Endothelial cell of umbilical vein (primary cell): ENCODE measurements at regions not wholly inside any gene's neighbourhood (a gene's known extent, or its start where the extent isn't known, plus 50 kb on each side); places are given as distances from the start of the nearest gene placed in this dataset.

Experiments
- BruUV-seq: library from RNA; stranded (reverse); fragments of 400-500 nt; replicated peaks from 2 replicates; lab custom pipeline; 2021; lab: Mats Ljungman, UMichigan
- CTCF ChIA-PET: fragments of 300-600, 350-600 bp; sonication (Branson Sonifier 250); formaldehyde crosslinking; loops from one replicate; lab custom pipeline; 2021; ENCODE audit warnings: antibody characterized with exemption, inconsistent platforms; lab: Charles Lee
- POLR2A ChIA-PET: fragments of 300-600, 350-600 bp; sonication (Branson Sonifier 250); formaldehyde crosslinking; loops from one replicate; lab custom pipeline; 2021; ENCODE audit warnings: antibody characterized with exemption, inconsistent platforms; lab: Charles Lee
- DNase-seq: peaks from one replicate; pipeline ENCODE4 v3.0.0-alpha.2; 2011; ENCODE audit warnings: low read depth, low spot score
- FAIRE-seq: peaks from 2 replicates; lab custom pipeline; 2011; peaks lifted over from hg19 to GRCh38; lab: Jason Lieb, UNC
- H2AFZ ChIP-seq: 2 replicates; pipeline ENCODE4 v1.6.0; 2012; ENCODE audit warnings: low read depth, low read length, control low read depth, inconsistent platforms
- H3K27ac ChIP-seq: 2 replicates; pipeline ENCODE4 v1.5.1; 2011; ENCODE audit warnings: low read depth, mild to moderate bottlenecking, control low read depth, low read length, moderate library complexity; ENCODE audit not compliant: insufficient read depth
- H3K27me3 ChIP-seq, 2 experiments: 2 replicates each; pipeline versions ENCODE4 v1.6.0 to v1.6.1; 2011; ENCODE audit warnings: low read length in 2 of 2, mixed read lengths in 1 of 2; ENCODE audit not compliant: control insufficient read depth in 2 of 2, insufficient read depth in 2 of 2
- H3K36me3 ChIP-seq, 2 experiments: 2 replicates in 1 of 2; 3 replicates in 1 of 2; pipeline ENCODE4 v1.5.1; 2011; ENCODE audit warnings: low read length in 2 of 2, mild to moderate bottlenecking in 1 of 2, moderate library complexity in 1 of 2; ENCODE audit not compliant: control insufficient read depth in 2 of 2, insufficient read depth in 2 of 2; ENCODE audit errors: extremely low read depth in 1 of 2
- H3K4me1 ChIP-seq: 3 replicates; pipeline ENCODE4 v1.5.1; 2011; ENCODE audit warnings: mild to moderate bottlenecking, low read length; ENCODE audit not compliant: control insufficient read depth, insufficient read depth; ENCODE audit errors: extremely low read depth
- H3K4me2 ChIP-seq: 2 replicates; pipeline ENCODE4 v1.6.1; 2011; ENCODE audit warnings: low read length, control low read depth, mixed read lengths; ENCODE audit not compliant: insufficient read depth
- H3K4me3 ChIP-seq, 3 experiments: fragments of 200-600 bp in 1 of 3; sonication (generic), shearing (Covaris generic) in 1 of 3; replicated peaks in 1 of 3; 2 replicates each; pipeline ENCODE4 v1.5.1; 2011 to 2016; ENCODE audit warnings: control low read depth in 3 of 3, low read length in 3 of 3, mild to moderate bottlenecking in 2 of 3, inconsistent platforms in 1 of 3, low read depth in 1 of 3, moderate library complexity in 1 of 3; ENCODE audit not compliant: insufficient read depth in 1 of 3
- H3K79me2 ChIP-seq: 2 replicates; pipeline ENCODE4 v1.6.0; 2012; ENCODE audit warnings: low read length, inconsistent platforms; ENCODE audit not compliant: control insufficient read depth, insufficient read depth
- H3K9ac ChIP-seq: replicated peaks from 2 replicates; pipeline ENCODE3; 2011; ENCODE audit warnings: low read length, control low read depth; ENCODE audit not compliant: insufficient read depth; ENCODE audit errors: extremely low read depth
- H3K9me1 ChIP-seq: replicated peaks from 3 replicates; pipeline ENCODE4 v1.6.0; 2011; ENCODE audit warnings: mild to moderate bottlenecking, low read length; ENCODE audit not compliant: control insufficient read depth, insufficient read depth; ENCODE audit errors: extremely low read depth
- H3K9me3 ChIP-seq: replicated peaks from 2 replicates; pipeline ENCODE4 v1.5.1; 2012; ENCODE audit warnings: low read length, inconsistent platforms; ENCODE audit not compliant: control insufficient read depth, insufficient read depth
- H4K20me1 ChIP-seq: replicated peaks from 2 replicates; pipeline ENCODE3; 2011; ENCODE audit warnings: mild to moderate bottlenecking, low read length; ENCODE audit not compliant: control insufficient read depth, insufficient read depth; ENCODE audit errors: extremely low read depth
- FOS ChIP-seq: IDR thresholded peaks from 2 replicates; pipeline ENCODE4 v1.6.1; 2011; ENCODE audit warnings: mild to moderate bottlenecking, low read length, moderate library complexity, borderline replicate concordance; ENCODE audit not compliant: insufficient read depth
- JUN ChIP-seq: IDR thresholded peaks from 2 replicates; pipeline ENCODE4 v1.6.1; 2011; ENCODE audit warnings: borderline replicate concordance, low read depth; ENCODE audit not compliant: insufficient read length, insufficient read depth
- MAX ChIP-seq: IDR thresholded peaks from 2 replicates; pipeline ENCODE4 v1.6.1; 2011; ENCODE audit not compliant: insufficient read depth, insufficient read length
- MYC ChIP-seq: IDR thresholded peaks from one replicate; pipeline ENCODE4 v1.6.1; 2011; ENCODE audit warnings: mild to moderate bottlenecking, low read depth, low read length
- POLR2A ChIP-seq: IDR thresholded peaks from 2 replicates; pipeline ENCODE4 v1.6.1; 2012; ENCODE audit warnings: low read depth, mild to moderate bottlenecking, control low read depth, low read length
- POLR2AphosphoS5 ChIP-seq: IDR thresholded peaks from 2 replicates; pipeline ENCODE4 v1.6.1; 2012; ENCODE audit warnings: low read depth, mild to moderate bottlenecking, control low read depth, low read length, moderate library complexity; ENCODE audit not compliant: insufficient read depth
- dilution Hi-C: fragments of 300-500 bp; cut with MboI; formaldehyde crosslinking; loops from one replicate; pipeline ENCODE4 v1.15.0; 2019; ENCODE audit warnings: low sequenced_read_pairs; ENCODE audit not compliant: extremely low pct_ligation_motif_present
- intact Hi-C: fragments of 100-400 bp; cut with micrococcal nuclease; formaldehyde crosslinking; loops from one replicate; pipeline ENCODE4 v1.10.0; 2022

DNA sequence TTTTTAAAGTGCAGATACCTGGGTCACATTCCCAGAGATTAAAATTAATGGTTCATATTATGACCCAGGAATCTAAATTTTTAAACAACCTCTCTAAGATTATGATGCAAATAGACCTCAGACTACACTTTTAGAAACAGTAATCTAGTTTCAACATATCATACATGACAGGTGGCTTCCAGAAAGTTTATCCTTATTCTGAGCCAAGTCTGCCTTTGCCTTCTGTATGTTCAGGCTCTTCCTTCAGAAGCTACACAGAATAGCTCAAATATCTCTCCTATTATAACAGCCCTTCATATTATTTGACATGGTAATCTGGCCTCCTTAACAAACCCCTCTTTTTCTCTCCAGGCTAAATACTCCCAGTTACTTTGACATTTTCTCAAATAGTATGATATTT, 101.9 kb downstream of the FZD1 start:
- no peak overlapping the region for H2AFZ ChIP-seq
- H3K79me2 ChIP-seq: no peaks in the 10 kb centered on the region
- no peaks in the 10 kb centered on the region for H3K9me1 ChIP-seq
- no peaks in the 10 kb centered on the region for H3K36me3 ChIP-seq
- dilution Hi-C loops: no loop called here
- ChIA-PET POLR2A (no interaction called here), CTCF (no interaction called here)
- BruUV-seq: no TSS peak
- FAIRE-seq (no peak), DNase-seq (no peak)
- H3K4me2 ChIP-seq: no peak overlapping the region
- intact Hi-C loops: no loop called here
- H3K4me1 ChIP-seq: no peaks in the 10 kb centered on the region
- no peak overlapping the region for H3K9ac ChIP-seq
- TF ChIP-seq MAX (no peak), POLR2AphosphoS5 (no peak), FOS (no peak), MYC (no peak), JUN (no peak)
- H3K9me3 ChIP-seq: no peaks in the 10 kb centered on the region
- no peak overlapping the region for H3K27ac ChIP-seq
- H3K27me3 ChIP-seq: peaks cover 0 to 2% of the 10 kb centered on the region in 2 experiments
- H4K20me1 ChIP-seq: no peaks in the 10 kb centered on the region
- no peak overlapping the region for H3K4me3 ChIP-seq

- CTCF ChIA-PET: no interaction called here
- no peak for FAIRE-seq
These were observed 103.8 kb downstream of the FZD1 start for GRCh38 chr7:91367812-91368578.

More at GRCh38 chr7:91367812-91368578, 103.8 kb downstream of the FZD1 start:
- Histone ChIP-seq H3K79me2 (no peaks in the 10 kb centered on the region), H3K27me3 (peaks cover 0 to 2% of the 10 kb centered on the region in 2 experiments), H2AFZ (no peak overlapping the region), H3K9ac (no peak overlapping the region), H4K20me1 (no peaks in the 10 kb centered on the region), H3K27ac (no peak overlapping the region), H3K4me2 (no peak overlapping the region), H3K9me1 (no peaks in the 10 kb centered on the region), H3K4me1 (no peaks in the 10 kb centered on the region), H3K4me3 (no peak overlapping the region), H3K9me3 (no peaks in the 10 kb centered on the region), H3K36me3 (no peaks in the 10 kb centered on the region)
- dilution Hi-C loops: no loop called here
- TF ChIP-seq POLR2A: no peak
- intact Hi-C loops: no loop called here
- BruUV-seq: no TSS peak
- POLR2A ChIA-PET: no interaction called here
- no peak for DNase-seq
